ENCODE measurements at regions not wholly inside any gene's neighbourhood (a gene's known extent, or its start where the extent isn't known, plus 50 kb on each side); places are given as distances from the start of the nearest gene placed in this dataset.

DNA sequence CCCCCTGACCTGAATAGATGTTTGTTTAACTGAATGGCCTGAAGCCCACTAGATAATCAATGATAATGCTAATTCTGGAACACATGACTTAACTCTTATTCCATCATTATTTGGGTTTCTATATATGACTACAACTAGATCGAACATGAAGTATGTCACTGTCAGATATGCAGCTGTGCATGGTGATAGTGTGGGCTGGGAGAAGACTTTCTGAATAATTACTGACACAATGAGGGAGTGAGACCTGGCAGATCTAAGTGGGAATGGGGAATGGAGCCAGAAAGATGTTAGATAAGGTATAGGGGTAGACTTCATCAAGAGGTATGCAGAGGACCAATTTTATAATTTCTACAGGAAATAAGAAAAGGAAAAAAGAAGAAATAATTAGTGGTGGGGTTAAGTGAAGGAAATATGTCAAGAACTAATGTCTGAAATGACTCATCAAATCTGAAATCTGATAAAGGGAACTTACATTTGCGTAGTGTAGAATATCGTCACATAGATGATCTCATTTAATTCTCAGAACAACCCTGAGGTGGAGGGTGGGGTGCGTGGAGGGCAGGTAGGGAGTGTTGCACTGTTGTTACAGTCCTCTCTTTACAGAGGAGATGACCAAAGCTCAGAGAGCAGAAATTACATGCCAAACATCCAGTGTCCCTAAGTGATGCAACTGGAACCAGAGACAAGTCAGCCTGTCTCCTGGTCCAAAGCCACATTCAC is 68.2 kb upstream of the EED start:
- H3K36me3 ChIP-seq: no peaks in the 10 kb centered on the region
- H3K27me3 ChIP-seq: no peaks in the 10 kb centered on the region
- no peak overlapping the region for H3K4me3 ChIP-seq
- H3K9me3 ChIP-seq: no peaks in the 10 kb centered on the region
- intact Hi-C loops (cut with DNase I): no loop called here
- TF ChIP-seq, protein P1, sequence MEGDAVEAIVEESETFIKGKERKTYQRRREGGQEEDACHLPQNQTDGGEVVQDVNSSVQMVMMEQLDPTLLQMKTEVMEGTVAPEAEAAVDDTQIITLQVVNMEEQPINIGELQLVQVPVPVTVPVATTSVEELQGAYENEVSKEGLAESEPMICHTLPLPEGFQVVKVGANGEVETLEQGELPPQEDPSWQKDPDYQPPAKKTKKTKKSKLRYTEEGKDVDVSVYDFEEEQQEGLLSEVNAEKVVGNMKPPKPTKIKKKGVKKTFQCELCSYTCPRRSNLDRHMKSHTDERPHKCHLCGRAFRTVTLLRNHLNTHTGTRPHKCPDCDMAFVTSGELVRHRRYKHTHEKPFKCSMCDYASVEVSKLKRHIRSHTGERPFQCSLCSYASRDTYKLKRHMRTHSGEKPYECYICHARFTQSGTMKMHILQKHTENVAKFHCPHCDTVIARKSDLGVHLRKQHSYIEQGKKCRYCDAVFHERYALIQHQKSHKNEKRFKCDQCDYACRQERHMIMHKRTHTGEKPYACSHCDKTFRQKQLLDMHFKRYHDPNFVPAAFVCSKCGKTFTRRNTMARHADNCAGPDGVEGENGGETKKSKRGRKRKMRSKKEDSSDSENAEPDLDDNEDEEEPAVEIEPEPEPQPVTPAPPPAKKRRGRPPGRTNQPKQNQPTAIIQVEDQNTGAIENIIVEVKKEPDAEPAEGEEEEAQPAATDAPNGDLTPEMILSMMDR (IDR thresholded peaks at IDR 0.05): no peak
- TF ChIP-seq POLR2AphosphoS5 (IDR thresholded peaks at IDR 0.05; ENCODE audit: insufficient read depth in 1 of 2, low read depth in 1 of 2) (no peak), POLR2A (IDR thresholded peaks at IDR 0.05) (no peak)
- no peak overlapping the region for H3K27ac ChIP-seq
- no peak for DNase-seq (ENCODE audit: extremely low spot score in 2 of 2)
- H3K4me1 ChIP-seq: peaks cover 37% of the 10 kb centered on the region

DNA sequence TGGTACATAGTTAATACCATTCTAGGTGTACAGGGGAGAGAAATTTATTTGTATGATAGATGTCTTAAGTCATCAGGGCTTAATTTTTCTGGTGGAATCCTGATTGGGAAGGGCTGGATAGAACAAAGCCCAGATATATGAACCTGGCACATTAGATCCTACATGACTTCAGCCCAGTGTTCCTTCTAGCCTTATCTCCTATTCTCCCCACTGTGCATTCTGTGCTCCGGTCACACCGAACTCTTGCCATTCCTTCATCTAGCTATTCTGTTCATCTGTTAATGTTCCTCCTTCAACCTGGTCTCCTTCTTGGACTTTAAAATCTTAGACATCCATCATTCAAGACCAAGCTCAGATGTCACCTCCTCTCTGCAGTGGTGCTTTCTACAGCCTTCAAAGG is 68.9 kb upstream of the EED start:
- TF ChIP-seq, protein P1 (IDR thresholded peaks at IDR 0.05): no peak
- TF ChIP-seq POLR2AphosphoS5 (IDR thresholded peaks at IDR 0.05; ENCODE audit: insufficient read depth in 1 of 2, low read depth in 1 of 2) (no peak), POLR2A (IDR thresholded peaks at IDR 0.05) (no peak)
- H3K27ac ChIP-seq: no peak overlapping the region
- no peak overlapping the region for H3K4me3 ChIP-seq
- peaks cover 37% of the 10 kb centered on the region for H3K4me1 ChIP-seq
- H3K9me3 ChIP-seq: no peaks in the 10 kb centered on the region
- no peaks in the 10 kb centered on the region for H3K36me3 ChIP-seq
- H3K27me3 ChIP-seq: no peaks in the 10 kb centered on the region
- intact Hi-C loops (cut with DNase I): no loop called here
- no peak for DNase-seq (ENCODE audit: extremely low spot score in 2 of 2)

DNA sequence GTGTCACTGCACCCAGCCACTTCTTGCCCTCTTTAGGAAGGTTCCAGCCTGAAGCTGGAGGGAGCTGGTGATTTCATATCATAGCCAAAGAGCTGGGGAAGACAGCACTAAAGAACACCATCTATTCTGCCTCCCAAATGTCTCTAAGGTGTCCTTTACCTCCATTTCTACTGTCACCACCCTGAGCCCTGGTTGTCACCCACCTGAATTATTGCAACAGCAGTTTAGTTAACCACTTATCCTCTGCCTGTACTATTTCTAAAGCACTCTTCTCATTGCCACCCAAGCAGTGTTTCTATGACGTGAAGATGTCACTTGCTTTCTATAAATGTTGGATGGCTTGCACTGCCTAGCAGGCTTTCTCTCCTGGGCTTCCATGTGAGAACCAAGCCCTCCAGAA is 69.4 kb upstream of the EED start:
- no peaks in the 10 kb centered on the region for H3K36me3 ChIP-seq
- no peaks in the 10 kb centered on the region for H3K9me3 ChIP-seq
- intact Hi-C loops (cut with DNase I): no loop called here
- no peak overlapping the region for H3K27ac ChIP-seq
- H3K4me1 ChIP-seq: peaks cover 37% of the 10 kb centered on the region
- H3K27me3 ChIP-seq: no peaks in the 10 kb centered on the region
- no peak for DNase-seq (ENCODE audit: extremely low spot score in 2 of 2)
- H3K4me3 ChIP-seq: no peak overlapping the region
- TF ChIP-seq POLR2A (IDR thresholded peaks at IDR 0.05): no peak
- TF ChIP-seq, protein P1 (IDR thresholded peaks at IDR 0.05): no peak
- no peak for TF ChIP-seq POLR2AphosphoS5 (IDR thresholded peaks at IDR 0.05; ENCODE audit: insufficient read depth in 1 of 2, low read depth in 1 of 2)

DNA sequence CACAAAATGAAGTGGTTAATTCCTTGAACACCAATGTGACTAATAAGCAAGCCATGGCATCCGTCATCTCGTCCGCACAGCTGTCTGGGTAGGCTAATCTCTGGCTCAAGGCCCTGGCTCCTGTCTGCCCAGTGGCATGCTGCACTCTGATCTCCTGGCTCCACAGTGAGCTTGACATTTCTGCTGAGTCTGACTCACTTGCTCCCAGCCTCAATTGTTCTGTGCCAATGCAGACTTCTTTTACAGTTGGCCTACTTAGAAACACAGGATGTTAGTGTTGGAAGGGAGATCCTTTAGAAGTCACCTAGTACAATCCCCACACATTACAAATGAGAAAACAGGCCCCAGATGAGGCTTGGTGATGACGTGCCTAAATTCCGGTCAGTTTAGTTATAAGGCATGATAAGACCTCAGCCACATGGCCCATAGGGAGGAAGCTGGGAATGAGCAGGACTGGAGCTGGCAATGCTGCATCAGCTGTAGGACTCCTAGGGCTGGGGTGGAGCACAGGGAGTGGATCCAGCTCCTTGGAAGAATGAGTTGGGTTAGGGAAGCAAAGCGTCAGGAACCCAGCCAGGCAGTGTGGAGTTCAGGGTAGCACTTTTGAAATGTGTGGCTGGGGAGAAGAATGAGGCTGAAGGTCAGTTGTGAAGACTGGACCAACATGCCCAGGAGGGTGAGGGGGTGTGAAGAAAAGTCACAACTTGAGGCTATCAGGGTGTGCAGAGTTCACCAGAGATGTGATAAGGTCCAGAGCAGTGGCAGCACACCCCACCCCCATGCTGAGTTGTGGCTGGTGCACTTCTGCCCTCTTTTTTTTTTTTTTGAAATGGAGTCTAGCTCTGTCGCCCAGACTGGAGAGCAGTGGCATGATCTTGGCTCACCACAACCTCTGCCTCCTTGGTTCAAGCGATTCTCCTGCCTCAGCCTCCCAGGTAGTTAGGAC is 70.2 kb upstream of the EED start:
- Histone ChIP-seq H3K4me1 (peaks cover 35% of the 10 kb centered on the region), H3K9me3 (no peaks in the 10 kb centered on the region), H3K4me3 (no peak overlapping the region), H3K27me3 (no peaks in the 10 kb centered on the region), H3K36me3 (no peaks in the 10 kb centered on the region), H3K27ac (peak overlapping the region; percentile 34)
- DNase-seq (ENCODE audit: extremely low spot score in 2 of 2): peak in 1 of 2 donors; percentile 92
- TF ChIP-seq POLR2AphosphoS5 (IDR thresholded peaks at IDR 0.05; ENCODE audit: insufficient read depth in 1 of 2, low read depth in 1 of 2) (peak; percentile 48 to 91), POLR2A (IDR thresholded peaks at IDR 0.05) (no peak)
- intact Hi-C loops (cut with DNase I): no loop called here

- H3K4me3 ChIP-seq: no peak overlapping the region
- intact Hi-C loops (cut with DNase I): no loop called here
- no peak for DNase-seq (ENCODE audit: extremely low spot score in 2 of 2)
- no peaks in the 10 kb centered on the region for H3K9me3 ChIP-seq
- peaks cover 29% of the 10 kb centered on the region for H3K4me1 ChIP-seq
- no peaks in the 10 kb centered on the region for H3K36me3 ChIP-seq
- H3K27ac ChIP-seq: no peak overlapping the region
- no peaks in the 10 kb centered on the region for H3K27me3 ChIP-seq
- TF ChIP-seq, protein P1 (IDR thresholded peaks at IDR 0.05): no peak
- TF ChIP-seq POLR2AphosphoS5 (IDR thresholded peaks at IDR 0.05; ENCODE audit: insufficient read depth in 1 of 2, low read depth in 1 of 2): no peak
- TF ChIP-seq POLR2A (IDR thresholded peaks at IDR 0.05): no peak
Measured at GRCh38 chr11:86172894-86173293, 71.7 kb upstream of the EED start.
